ENCODE measurements at regions not wholly inside any gene's neighbourhood (a gene's known extent, or its start where the extent isn't known, plus 50 kb on each side); places are given as distances from the start of the nearest gene placed in this dataset.

DNA sequence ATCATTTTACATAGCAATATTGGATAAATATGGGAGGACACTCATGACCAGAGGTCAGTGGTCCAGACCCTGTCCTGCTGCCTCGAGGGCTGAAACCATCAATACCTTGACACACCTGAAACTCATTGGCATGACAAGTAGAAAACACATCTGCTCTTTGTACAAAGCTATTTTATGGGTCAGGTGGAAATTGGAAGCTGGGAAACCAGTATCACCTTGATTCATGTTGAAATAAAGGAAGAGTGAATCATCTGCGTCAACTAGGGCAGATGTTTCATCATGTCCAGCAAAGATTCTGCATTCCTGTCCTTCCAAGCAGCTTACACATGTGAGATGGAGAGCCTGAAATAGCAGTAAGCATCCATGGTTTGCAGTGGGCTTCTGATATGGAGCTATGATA is 80.0 kb upstream of the ERBB4 start:
- Histone ChIP-seq H3K9me3 (ENCODE audit: low read length) (no peaks in the 10 kb centered on the region), H3K9ac (ENCODE audit: low read length) (no peak overlapping the region), H3K4me2 (ENCODE audit: low read length) (no peak overlapping the region), H3K4me3 (ENCODE audit: low read depth, low read length, poor library complexity, severe bottlenecking) (no peak overlapping the region), H4K20me1 (ENCODE audit: insufficient read depth, low read length) (no peaks in the 10 kb centered on the region), H3K4me1 (ENCODE audit: insufficient read depth, low read length, severe bottlenecking) (no peaks in the 10 kb centered on the region), H3K27ac (ENCODE audit: low read depth, low read length, poor library complexity, severe bottlenecking) (no peak overlapping the region), H3K79me2 (ENCODE audit: insufficient read depth, low read length) (no peaks in the 10 kb centered on the region), H3K36me3 (ENCODE audit: insufficient read depth, low read length) (no peaks in the 10 kb centered on the region), H3K9me2 (ENCODE audit: low read depth, low read length) (no peaks in the 10 kb centered on the region), H2AFZ (ENCODE audit: low read length) (no peak overlapping the region), H3F3A (ENCODE audit: insufficient read depth, low read length) (no peaks in the 10 kb centered on the region), H3K27me3 (ENCODE audit: insufficient read depth, low read length) (no peaks in the 10 kb centered on the region)
- TF ChIP-seq, protein P1, sequence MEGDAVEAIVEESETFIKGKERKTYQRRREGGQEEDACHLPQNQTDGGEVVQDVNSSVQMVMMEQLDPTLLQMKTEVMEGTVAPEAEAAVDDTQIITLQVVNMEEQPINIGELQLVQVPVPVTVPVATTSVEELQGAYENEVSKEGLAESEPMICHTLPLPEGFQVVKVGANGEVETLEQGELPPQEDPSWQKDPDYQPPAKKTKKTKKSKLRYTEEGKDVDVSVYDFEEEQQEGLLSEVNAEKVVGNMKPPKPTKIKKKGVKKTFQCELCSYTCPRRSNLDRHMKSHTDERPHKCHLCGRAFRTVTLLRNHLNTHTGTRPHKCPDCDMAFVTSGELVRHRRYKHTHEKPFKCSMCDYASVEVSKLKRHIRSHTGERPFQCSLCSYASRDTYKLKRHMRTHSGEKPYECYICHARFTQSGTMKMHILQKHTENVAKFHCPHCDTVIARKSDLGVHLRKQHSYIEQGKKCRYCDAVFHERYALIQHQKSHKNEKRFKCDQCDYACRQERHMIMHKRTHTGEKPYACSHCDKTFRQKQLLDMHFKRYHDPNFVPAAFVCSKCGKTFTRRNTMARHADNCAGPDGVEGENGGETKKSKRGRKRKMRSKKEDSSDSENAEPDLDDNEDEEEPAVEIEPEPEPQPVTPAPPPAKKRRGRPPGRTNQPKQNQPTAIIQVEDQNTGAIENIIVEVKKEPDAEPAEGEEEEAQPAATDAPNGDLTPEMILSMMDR (IDR thresholded peaks at IDR 0.05; ENCODE audit: low read length) = no peak
- TF ChIP-seq EZH2 (IDR thresholded peaks at IDR 0.05; ENCODE audit: borderline replicate concordance, low read length) = no peak

DNA sequence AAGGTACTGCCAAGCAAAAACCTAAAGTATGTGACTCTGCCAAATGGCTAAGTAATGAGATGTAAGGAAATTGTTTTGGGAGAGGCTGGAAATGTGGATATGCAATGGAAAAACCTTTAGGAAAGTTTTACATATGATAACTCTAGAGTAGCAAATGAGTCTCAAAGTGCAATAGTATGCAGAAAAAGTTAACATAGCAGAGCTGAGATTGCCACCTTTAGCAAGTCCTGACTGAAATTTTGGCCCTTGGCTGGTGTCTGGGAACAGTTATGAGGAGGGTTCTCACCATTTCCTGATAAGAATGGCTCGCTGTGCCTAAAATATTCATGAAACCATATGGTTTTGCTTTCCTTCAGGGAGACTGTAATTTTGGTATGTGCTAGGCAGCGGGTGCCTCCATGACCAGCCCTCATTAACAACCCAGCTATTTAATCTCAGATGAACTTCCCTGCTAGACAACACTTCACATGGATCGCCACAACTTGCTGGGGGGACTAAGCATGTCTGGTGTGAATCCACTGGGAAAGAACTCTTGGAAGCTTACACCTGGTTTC is 72.3 kb upstream of the ERBB4 start:
- Histone ChIP-seq H3K27ac (ENCODE audit: low read depth, low read length, poor library complexity, severe bottlenecking) (no peak overlapping the region), H3K4me1 (ENCODE audit: insufficient read depth, low read length, severe bottlenecking) (no peaks in the 10 kb centered on the region), H3K36me3 (ENCODE audit: insufficient read depth, low read length) (no peaks in the 10 kb centered on the region), H3K9ac (ENCODE audit: low read length) (no peak overlapping the region), H2AFZ (ENCODE audit: low read length) (no peak overlapping the region), H3K79me2 (ENCODE audit: insufficient read depth, low read length) (no peaks in the 10 kb centered on the region), H3K4me3 (ENCODE audit: low read depth, low read length, poor library complexity, severe bottlenecking) (no peak overlapping the region), H3K27me3 (ENCODE audit: insufficient read depth, low read length) (no peaks in the 10 kb centered on the region), H3K4me2 (ENCODE audit: low read length) (no peak overlapping the region), H4K20me1 (ENCODE audit: insufficient read depth, low read length) (no peaks in the 10 kb centered on the region), H3K9me3 (ENCODE audit: low read length) (no peaks in the 10 kb centered on the region), H3K9me2 (ENCODE audit: low read depth, low read length) (no peaks in the 10 kb centered on the region), H3F3A (ENCODE audit: insufficient read depth, low read length) (no peaks in the 10 kb centered on the region)
- TF ChIP-seq, protein P1 (IDR thresholded peaks at IDR 0.05; ENCODE audit: low read length) = no peak
- no peak for TF ChIP-seq EZH2 (IDR thresholded peaks at IDR 0.05; ENCODE audit: borderline replicate concordance, low read length)

DNA sequence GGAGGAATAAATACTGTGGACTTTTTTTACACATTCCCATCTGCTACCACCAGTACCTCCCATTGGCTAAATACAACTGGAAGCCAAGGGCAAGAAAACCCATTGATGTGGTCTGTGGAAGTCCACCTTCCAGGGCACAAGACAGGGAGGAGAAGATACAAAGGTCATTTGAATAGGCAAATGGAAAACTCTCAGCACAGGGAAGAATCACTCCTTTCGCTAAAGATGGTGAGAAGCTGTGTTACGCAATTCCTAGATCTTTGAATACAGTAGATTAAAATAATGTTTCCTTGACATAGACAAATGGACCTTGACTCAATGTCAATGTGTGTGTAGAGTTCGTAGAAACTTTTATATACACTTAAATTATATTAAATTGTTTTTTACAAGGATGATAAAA is 70.9 kb upstream of the ERBB4 start:
- Histone ChIP-seq H3K4me2 (ENCODE audit: low read length) (no peak overlapping the region), H3K4me1 (ENCODE audit: insufficient read depth, low read length, severe bottlenecking) (no peaks in the 10 kb centered on the region), H3F3A (ENCODE audit: insufficient read depth, low read length) (no peaks in the 10 kb centered on the region), H3K27me3 (ENCODE audit: insufficient read depth, low read length) (no peaks in the 10 kb centered on the region), H3K27ac (ENCODE audit: low read depth, low read length, poor library complexity, severe bottlenecking) (no peak overlapping the region), H4K20me1 (ENCODE audit: insufficient read depth, low read length) (no peaks in the 10 kb centered on the region), H3K9me2 (ENCODE audit: low read depth, low read length) (no peaks in the 10 kb centered on the region), H3K79me2 (ENCODE audit: insufficient read depth, low read length) (no peaks in the 10 kb centered on the region), H2AFZ (ENCODE audit: low read length) (no peak overlapping the region), H3K9me3 (ENCODE audit: low read length) (no peaks in the 10 kb centered on the region), H3K36me3 (ENCODE audit: insufficient read depth, low read length) (no peaks in the 10 kb centered on the region), H3K4me3 (ENCODE audit: low read depth, low read length, poor library complexity, severe bottlenecking) (no peak overlapping the region), H3K9ac (ENCODE audit: low read length) (no peak overlapping the region)
- no peak for TF ChIP-seq EZH2 (IDR thresholded peaks at IDR 0.05; ENCODE audit: borderline replicate concordance, low read length)
- TF ChIP-seq, protein P1 (IDR thresholded peaks at IDR 0.05; ENCODE audit: low read length) = no peak
